ENCODE measurements at regions not wholly inside any gene's neighbourhood (a gene's known extent, or its start where the extent isn't known, plus 50 kb on each side); places are given as distances from the start of the nearest gene placed in this dataset.

GRCh38 chr9:109600142-109600541 is 102.0 kb upstream of the PTPN3 start:
- no peak overlapping the region for H4K5ac ChIP-seq (ENCODE audit: insufficient read length, low read depth, low read length)
- no peak overlapping the region for H3K9ac ChIP-seq (replicated peaks in 1 of 4; ENCODE audit: extremely low read depth in 1 of 4, low read depth in 3 of 4, low read length in 3 of 4)
- H3K4ac ChIP-seq (replicated peaks; ENCODE audit: insufficient read length, low read depth, low read length), result no peak overlapping the region
- H4K8ac ChIP-seq (ENCODE audit: extremely low read depth, insufficient read depth, low read length), result no peak overlapping the region
- DNase-seq (ENCODE audit: low read depth in 1 of 2, low spot score in 2 of 2) (no peak), FAIRE-seq (no peak)
- no peak overlapping the region for H4K91ac ChIP-seq (replicated peaks; ENCODE audit: insufficient read length, low read length)
- no peaks in the 10 kb centered on the region for H3K9me3 ChIP-seq (ENCODE audit: insufficient read depth in 2 of 2, low read depth in 1 of 2, low read length in 1 of 2)
- H3K23me2 ChIP-seq (ENCODE audit: low read depth, low read length), result peaks cover 2% of the 10 kb centered on the region; the same call in 1 of the 2 replicates
- no peak overlapping the region for H3K56ac ChIP-seq (replicated peaks; ENCODE audit: insufficient read length, low read depth, low read length)
- ChIA-PET POLR2A (ENCODE audit: partially characterized antibody) (no interaction called here), CTCF (ENCODE audit: partially characterized antibody) (interaction anchor here (1.2 kb wide), 1 partner anchor 15 kb away, joined by 3 read pairs; no protein-coding TSS in a partner anchor)
- no peak overlapping the region for H2BK15ac ChIP-seq (ENCODE audit: low read length)
- peaks cover 0 to 2% (median 0%) of the 10 kb centered on the region in 4 experiments; a peak in 1 of 7 replicates for H3K4me1 ChIP-seq (replicated peaks in 1 of 4; ENCODE audit: control insufficient read depth in 3 of 4, insufficient read depth in 4 of 4, low read length in 3 of 4)
- no peak overlapping the region for H3K14ac ChIP-seq (ENCODE audit: insufficient read length)
- no peak overlapping the region for H3K23ac ChIP-seq (ENCODE audit: insufficient read length)
- H3K18ac ChIP-seq (ENCODE audit: extremely low read depth, low read length), result no peak overlapping the region
- H2AK5ac ChIP-seq (ENCODE audit: low read depth, low read length), result no peak overlapping the region
- H2BK12ac ChIP-seq (ENCODE audit: low read depth, low read length), result no peak overlapping the region
- no peaks in the 10 kb centered on the region for H3K79me1 ChIP-seq (ENCODE audit: low read depth, low read length)
- TF ChIP-seq, protein P1, sequence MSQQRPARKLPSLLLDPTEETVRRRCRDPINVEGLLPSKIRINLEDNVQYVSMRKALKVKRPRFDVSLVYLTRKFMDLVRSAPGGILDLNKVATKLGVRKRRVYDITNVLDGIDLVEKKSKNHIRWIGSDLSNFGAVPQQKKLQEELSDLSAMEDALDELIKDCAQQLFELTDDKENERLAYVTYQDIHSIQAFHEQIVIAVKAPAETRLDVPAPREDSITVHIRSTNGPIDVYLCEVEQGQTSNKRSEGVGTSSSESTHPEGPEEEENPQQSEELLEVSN (IDR thresholded peaks at IDR 0.05), result 0 out of 2 replicates have a peak, but pooled peaks have one; percentile 5
- no peak for TF ChIP-seq SIRT6 (IDR thresholded peaks at IDR 0.05; ENCODE audit: low read length)
- no peaks in the 10 kb centered on the region for H3K79me2 ChIP-seq (ENCODE audit: control insufficient read depth in 1 of 2, insufficient read depth in 2 of 2, low read length in 2 of 2)
- no peaks in the 10 kb centered on the region; a peak in 1 of 8 replicates for H3K36me3 ChIP-seq (ENCODE audit: control insufficient read depth in 2 of 4, insufficient read depth in 4 of 4, low read length in 3 of 4)
- H3K27me3 ChIP-seq (replicated peaks in 1 of 4; ENCODE audit: control insufficient read depth in 3 of 4, extremely low read depth in 1 of 4, insufficient read depth in 3 of 4, low read length in 3 of 4), result no peaks in the 10 kb centered on the region
- no peak overlapping the region for H3K27ac ChIP-seq (ENCODE audit: low read depth, low read length)
- H3K4me3 ChIP-seq (ENCODE audit: extremely low read depth in 1 of 4, insufficient read depth in 2 of 4, low read depth in 3 of 4, low read length in 4 of 4), result no peak overlapping the region
- peak overlapping the region; percentile 77 for H2AFZ ChIP-seq (ENCODE audit: low read length)
- no peak overlapping the region for H2BK20ac ChIP-seq (ENCODE audit: low read length)
- no peaks in the 10 kb centered on the region for H4K20me1 ChIP-seq (replicated peaks in 1 of 2; ENCODE audit: control insufficient read depth in 1 of 2, insufficient read depth in 2 of 2, low read length in 2 of 2)
- 74% methylated on average over 2 of the region's 2 CpGs; no CpG with 5 or more reads in 1 of the 2 experiments for WGBS, 2 experiments (ENCODE audit: extremely low coverage in 1 of 2, insufficient coverage in 1 of 2, insufficient read length in 1 of 2, insufficient replicate concordance in 2 of 2, low coverage in 1 of 2, low lambda C conversion rate in 2 of 2, missing lambda C conversion rate in 1 of 2)
- H2BK5ac ChIP-seq (ENCODE audit: low read depth, low read length), result no peak overlapping the region
- H3K4me2 ChIP-seq (ENCODE audit: insufficient read depth in 1 of 2, low read depth in 2 of 2, low read length in 2 of 2), result no peak overlapping the region
- H2BK120ac ChIP-seq (replicated peaks; ENCODE audit: low read depth, low read length), result no peak overlapping the region
